Smooth muscle cell (in vitro differentiated cells): ENCODE measurements at regions not wholly inside any gene's neighbourhood (a gene's known extent, or its start where the extent isn't known, plus 50 kb on each side); places are given as distances from the start of the nearest gene placed in this dataset.
"Not testable (repeated sequence)": the region's sequence is repeated elsewhere in the genome, so short reads cannot be mapped to it uniquely, and the experiment has no call there.

Experiments used
- DNase-seq: peaks from one replicate; lab custom pipeline; 2025; ENCODE audit not compliant: unreplicated experiment; lab: John Stamatoyannopoulos, UW
- H2AFZ ChIP-seq: fragments of 200-600 bp; sonication (generic); 2 replicates; pipeline ENCODE4 v1.6.0; 2016; ENCODE audit warnings: antibody characterized with exemption, low read depth, mild to moderate bottlenecking
- H3F3A ChIP-seq: fragments of 200-600 bp; sonication (generic); 2 replicates; pipeline ENCODE4 v1.6.0; 2017; ENCODE audit warnings: antibody characterized with exemption, low read depth
- H3K27ac ChIP-seq: fragments of 200-600 bp; sonication (generic); 2 replicates; pipeline ENCODE4 v1.5.1; 2016; ENCODE audit warnings: low read depth, mild to moderate bottlenecking
- H3K27me3 ChIP-seq: fragments of 200-600 bp; sonication (generic); 2 replicates; pipeline ENCODE4 v1.6.1; 2016; ENCODE audit warnings: low read depth, mild to moderate bottlenecking
- H3K36me3 ChIP-seq: fragments of 200-600 bp; sonication (generic); 2 replicates; pipeline ENCODE4 v1.5.1; 2016; ENCODE audit warnings: low read depth
- H3K4me1 ChIP-seq: fragments of 200-600 bp; sonication (generic); 2 replicates; pipeline ENCODE4 v1.5.1; 2016; ENCODE audit warnings: low read depth
- H3K4me2 ChIP-seq: fragments of 200-600 bp; sonication (generic); 2 replicates; pipeline ENCODE4 v1.6.0; 2016; ENCODE audit warnings: mild to moderate bottlenecking
- H3K4me3 ChIP-seq: fragments of 200-600 bp; sonication (generic); 2 replicates; pipeline ENCODE4 v1.5.1; 2016; ENCODE audit warnings: mild to moderate bottlenecking
- H3K79me2 ChIP-seq: fragments of 200-600 bp; sonication (generic); 2 replicates; pipeline ENCODE4 v1.6.0; 2016; ENCODE audit warnings: low read depth, mild to moderate bottlenecking
- H3K9ac ChIP-seq: fragments of 200-600 bp; sonication (generic); 2 replicates; pipeline ENCODE4 v1.6.0; 2016; ENCODE audit warnings: low read depth
- H3K9me3 ChIP-seq: fragments of 200-600 bp; sonication (generic); replicated peaks from 2 replicates; pipeline ENCODE4 v1.5.1; 2016; ENCODE audit warnings: low read depth
- H4K20me1 ChIP-seq: fragments of 200-600 bp; sonication (generic); 2 replicates; pipeline ENCODE4 v1.6.0; 2016; ENCODE audit warnings: low read depth
- WGBS: methylation state at CpG from one replicate; pipeline ENCODE4 v1.1.7; 2016; ENCODE audit warnings: low lambda C conversion rate; 5-methylcytosine and 5-hydroxymethylcytosine counted together
- TF ChIP-seq, protein P1 (sequence below): fragments of 200-600 bp; sonication (generic); IDR thresholded peaks from 2 replicates; pipeline ENCODE4 v1.5.1; 2017; ENCODE audit warnings: borderline replicate concordance, mild to moderate bottlenecking, antibody characterized with exemption; ENCODE audit not compliant: insufficient read depth, poor library complexity, severe bottlenecking

DNA sequence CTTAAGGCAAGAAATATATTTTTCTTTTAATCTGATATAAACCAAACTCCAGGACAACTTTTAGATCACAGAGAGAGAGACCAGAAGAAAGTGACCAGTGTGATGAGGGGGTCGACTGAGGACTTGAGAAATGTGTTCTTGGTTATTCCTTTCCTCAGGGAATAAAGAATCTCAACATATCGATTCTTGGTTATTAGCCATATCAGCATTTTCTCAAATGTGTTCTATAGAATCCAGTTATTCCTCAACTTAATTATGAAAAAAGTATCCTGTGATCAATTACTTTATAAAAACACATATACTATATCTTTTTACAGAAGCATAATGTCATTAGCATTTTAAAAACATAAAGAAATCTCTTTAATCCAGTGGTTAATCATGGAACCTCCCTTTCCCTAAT is 222.1 kb upstream of the FAM3C start:
- H3K27ac ChIP-seq = no peak overlapping the region
- no peak overlapping the region for H3K9ac ChIP-seq
- TF ChIP-seq, protein P1, sequence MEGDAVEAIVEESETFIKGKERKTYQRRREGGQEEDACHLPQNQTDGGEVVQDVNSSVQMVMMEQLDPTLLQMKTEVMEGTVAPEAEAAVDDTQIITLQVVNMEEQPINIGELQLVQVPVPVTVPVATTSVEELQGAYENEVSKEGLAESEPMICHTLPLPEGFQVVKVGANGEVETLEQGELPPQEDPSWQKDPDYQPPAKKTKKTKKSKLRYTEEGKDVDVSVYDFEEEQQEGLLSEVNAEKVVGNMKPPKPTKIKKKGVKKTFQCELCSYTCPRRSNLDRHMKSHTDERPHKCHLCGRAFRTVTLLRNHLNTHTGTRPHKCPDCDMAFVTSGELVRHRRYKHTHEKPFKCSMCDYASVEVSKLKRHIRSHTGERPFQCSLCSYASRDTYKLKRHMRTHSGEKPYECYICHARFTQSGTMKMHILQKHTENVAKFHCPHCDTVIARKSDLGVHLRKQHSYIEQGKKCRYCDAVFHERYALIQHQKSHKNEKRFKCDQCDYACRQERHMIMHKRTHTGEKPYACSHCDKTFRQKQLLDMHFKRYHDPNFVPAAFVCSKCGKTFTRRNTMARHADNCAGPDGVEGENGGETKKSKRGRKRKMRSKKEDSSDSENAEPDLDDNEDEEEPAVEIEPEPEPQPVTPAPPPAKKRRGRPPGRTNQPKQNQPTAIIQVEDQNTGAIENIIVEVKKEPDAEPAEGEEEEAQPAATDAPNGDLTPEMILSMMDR = no peak
- H3K27me3 ChIP-seq = no peaks in the 10 kb centered on the region
- H2AFZ ChIP-seq = no peak overlapping the region
- WGBS = 89% methylated on average over 2 of the region's 2 CpGs
- no peaks in the 10 kb centered on the region for H3K9me3 ChIP-seq
- no peaks in the 10 kb centered on the region for H3K79me2 ChIP-seq
- H4K20me1 ChIP-seq = no peaks in the 10 kb centered on the region
- no peak for DNase-seq
- peaks cover 21% of the 10 kb centered on the region for H3K4me1 ChIP-seq
- H3K4me3 ChIP-seq = no peak overlapping the region
- no peaks in the 10 kb centered on the region for H3K36me3 ChIP-seq
- no peaks in the 10 kb centered on the region for H3F3A ChIP-seq
- H3K4me2 ChIP-seq = no peak overlapping the region

DNA sequence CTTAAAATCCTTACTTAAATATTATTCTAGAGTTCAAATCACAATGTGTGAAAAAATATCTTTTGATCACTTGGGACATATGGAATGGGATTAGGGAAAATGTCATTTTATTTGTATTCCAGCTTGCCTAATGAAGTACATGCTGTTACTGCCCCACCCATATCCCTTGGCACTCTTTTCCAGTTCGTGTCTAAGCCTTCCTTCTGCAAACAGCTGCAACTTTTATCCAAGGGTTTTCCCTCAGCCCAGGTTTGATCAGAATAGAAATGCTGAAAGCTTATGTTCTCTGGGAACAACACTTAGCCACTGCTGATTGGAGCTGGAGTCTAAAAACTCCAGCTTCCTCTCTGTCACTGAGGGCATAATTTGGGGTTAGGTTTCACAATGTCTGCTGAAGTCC is 214.1 kb upstream of the FAM3C start:
- WGBS = 45% methylated on average over 1 of the region's 1 CpG

DNA sequence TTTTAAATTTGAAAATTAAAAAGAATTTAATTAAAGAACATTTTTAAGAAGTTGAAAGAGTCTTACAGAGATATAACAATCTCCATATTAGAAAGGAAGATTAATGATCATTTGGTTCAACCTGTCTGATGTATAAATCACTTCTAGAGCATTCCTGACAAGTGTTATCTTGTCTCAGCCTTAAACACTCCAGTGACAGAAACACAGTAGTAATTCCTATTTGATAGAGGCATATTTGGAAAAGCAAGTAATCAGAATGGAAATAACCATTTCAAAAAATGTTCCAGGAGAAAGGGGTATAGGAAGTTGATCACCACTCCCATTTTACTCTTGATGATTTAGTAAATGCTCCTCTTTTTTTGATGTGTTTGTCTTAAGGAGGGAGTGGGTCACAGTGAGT is 213.1 kb upstream of the FAM3C start:
- Histone ChIP-seq H3F3A (no peaks in the 10 kb centered on the region), H3K27me3 (no peaks in the 10 kb centered on the region), H2AFZ (no peak overlapping the region), H3K9ac (no peak overlapping the region), H3K4me3 (no peak overlapping the region), H3K9me3 (no peaks in the 10 kb centered on the region), H3K27ac (no peak overlapping the region), H3K4me2 (no peak overlapping the region), H3K4me1 (no peaks in the 10 kb centered on the region), H4K20me1 (no peaks in the 10 kb centered on the region), H3K36me3 (no peaks in the 10 kb centered on the region), H3K79me2 (no peaks in the 10 kb centered on the region)
- TF ChIP-seq, protein P1 = no peak
- no peak for DNase-seq

More for the DNA sequence above, 214.1 kb upstream of the FAM3C start:
- H3K27ac ChIP-seq = no peak overlapping the region
- no peak overlapping the region for H3K9ac ChIP-seq
- no peaks in the 10 kb centered on the region for H3K79me2 ChIP-seq
- no peak overlapping the region for H3K4me3 ChIP-seq
- H3K4me2 ChIP-seq = no peak overlapping the region
- H3K27me3 ChIP-seq = no peaks in the 10 kb centered on the region
- H3K36me3 ChIP-seq = no peaks in the 10 kb centered on the region
- no peaks in the 10 kb centered on the region for H3K9me3 ChIP-seq
- H2AFZ ChIP-seq = no peak overlapping the region
- no peaks in the 10 kb centered on the region for H3K4me1 ChIP-seq
- no peaks in the 10 kb centered on the region for H3F3A ChIP-seq
- no peak for DNase-seq
- TF ChIP-seq, protein P1 = no peak
- H4K20me1 ChIP-seq = no peaks in the 10 kb centered on the region

DNA sequence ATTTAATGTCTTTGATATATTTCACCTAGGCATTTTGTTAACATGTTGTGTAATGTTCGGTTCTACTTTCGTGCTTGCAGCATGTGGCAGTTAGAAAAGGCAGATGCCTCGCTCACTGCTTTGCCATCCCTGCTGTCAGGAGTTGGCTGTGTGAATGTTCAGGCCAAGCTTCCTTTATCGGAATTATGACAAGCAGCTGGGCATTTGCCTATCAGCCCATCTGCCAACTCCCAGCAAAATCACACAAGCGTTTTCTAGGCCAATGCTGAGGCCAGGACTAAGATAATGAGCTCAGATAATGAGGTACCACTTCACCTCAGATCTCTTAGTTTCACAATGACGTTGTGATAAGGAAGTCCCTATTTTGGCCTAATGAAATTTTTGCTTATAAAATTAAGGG is 212.7 kb upstream of the FAM3C start:
- H3K4me2 ChIP-seq = no peak overlapping the region
- H3F3A ChIP-seq = no peaks in the 10 kb centered on the region
- 82% methylated on average over 6 of the region's 6 CpGs for WGBS

DNA sequence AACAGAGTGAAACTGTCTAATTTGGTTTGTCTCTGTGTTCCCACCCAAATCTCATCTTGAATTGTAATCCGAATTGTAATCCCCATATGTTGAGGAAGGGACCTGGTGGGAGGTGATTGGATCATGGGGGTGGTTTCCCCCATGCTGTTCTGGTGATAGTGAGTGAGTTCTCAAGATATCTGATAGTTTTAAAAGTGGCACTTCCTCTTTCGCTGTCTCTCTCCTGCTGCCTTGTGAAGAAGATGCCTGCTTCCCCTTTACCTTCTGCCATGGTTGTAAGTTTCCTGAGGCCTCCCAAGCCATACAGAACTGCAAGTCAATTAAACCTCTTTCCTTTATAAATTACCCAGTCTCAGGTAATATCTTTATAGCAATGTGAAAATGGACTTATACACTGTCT is 212.1 kb upstream of the FAM3C start:
- H3K9ac ChIP-seq, H3K79me2 ChIP-seq, H3K9me3 ChIP-seq, H3K4me1 ChIP-seq, H2AFZ ChIP-seq, H3K4me2 ChIP-seq, H3K27me3 ChIP-seq, H4K20me1 ChIP-seq, H3F3A ChIP-seq, H3K4me3 ChIP-seq, H3K27ac ChIP-seq, DNase-seq, H3K36me3 ChIP-seq: not testable (repeated sequence)
- 98% methylated on average over 2 of the region's 2 CpGs for WGBS

More for the DNA sequence above, 212.7 kb upstream of the FAM3C start:
- Histone ChIP-seq H4K20me1 (no peaks in the 10 kb centered on the region), H3K79me2 (no peaks in the 10 kb centered on the region), H3K4me3 (no peak overlapping the region), H3K27me3 (no peaks in the 10 kb centered on the region), H2AFZ (no peak overlapping the region), H3K27ac (no peak overlapping the region), H3K4me1 (no peaks in the 10 kb centered on the region), H3K9ac (no peak overlapping the region), H3K36me3 (no peaks in the 10 kb centered on the region), H3K9me3 (no peaks in the 10 kb centered on the region)
- TF ChIP-seq, protein P1 = no peak
- DNase-seq = no peak
